ENCODE measurements at regions not wholly inside any gene's neighbourhood (a gene's known extent, or its start where the extent isn't known, plus 50 kb on each side); places are given as distances from the start of the nearest gene placed in this dataset.

GRCh38 chr13:92972751-92973150 is 253.9 kb upstream of the GPC6 start:
- Histone ChIP-seq H3K9me2 (ENCODE audit: insufficient read depth) (no peaks in the 10 kb centered on the region; the same call in 1 of the 2 replicates), H3K36me3 (ENCODE audit: low read depth) (no peaks in the 10 kb centered on the region), H3K4me3 (no peak overlapping the region), H2AFZ (no peak overlapping the region), H3F3A (ENCODE audit: insufficient read depth, low read depth) (no peaks in the 10 kb centered on the region), H3K4me2 (no peak overlapping the region), H3K9me3 (ENCODE audit: insufficient read depth, low read depth) (no peaks in the 10 kb centered on the region), H4K20me1 (ENCODE audit: insufficient read depth) (no peaks in the 10 kb centered on the region), H3K79me2 (ENCODE audit: low read depth) (no peaks in the 10 kb centered on the region), H3K27ac (no peak overlapping the region), H3K27me3 (ENCODE audit: insufficient read depth, low read depth) (no peaks in the 10 kb centered on the region), H3K4me1 (replicated peaks; ENCODE audit: insufficient read depth) (no peaks in the 10 kb centered on the region)
- TF ChIP-seq EZH2 (IDR thresholded peaks at IDR 0.05; ENCODE audit: low read depth) (no peak), CTCF (conservative IDR thresholded peaks at IDR 0.05) (no peak)
- POLR2A ChIA-PET (ENCODE audit: unreplicated experiment), result no interaction called here
- DNase-seq, result no peak
- intact Hi-C loops (cut with micrococcal nuclease; ENCODE audit: unreplicated experiment), result no loop called here
- CTCF ChIA-PET, result no interaction called here
- no TSS peak for BruUV-seq (replicated peaks)

GRCh38 chr13:92974905-92975429 is 251.6 kb upstream of the GPC6 start:
- ChIA-PET POLR2A (ENCODE audit: unreplicated experiment) (no interaction called here), CTCF (no interaction called here)
- Histone ChIP-seq H4K20me1 (ENCODE audit: insufficient read depth) (no peaks in the 10 kb centered on the region), H3F3A (ENCODE audit: insufficient read depth, low read depth) (no peaks in the 10 kb centered on the region), H3K4me2 (no peak overlapping the region), H2AFZ (no peak overlapping the region), H3K27me3 (ENCODE audit: insufficient read depth, low read depth) (no peaks in the 10 kb centered on the region), H3K4me3 (no peak overlapping the region), H3K36me3 (ENCODE audit: low read depth) (no peaks in the 10 kb centered on the region), H3K9me2 (ENCODE audit: insufficient read depth) (no peaks in the 10 kb centered on the region; the same call in 1 of the 2 replicates), H3K9me3 (ENCODE audit: insufficient read depth, low read depth) (no peaks in the 10 kb centered on the region), H3K79me2 (ENCODE audit: low read depth) (no peaks in the 10 kb centered on the region), H3K27ac (no peak overlapping the region), H3K4me1 (replicated peaks; ENCODE audit: insufficient read depth) (no peaks in the 10 kb centered on the region)
- intact Hi-C loops (cut with micrococcal nuclease; ENCODE audit: unreplicated experiment), result no loop called here
- no peak for DNase-seq
- BruUV-seq (replicated peaks), result no TSS peak
- TF ChIP-seq CTCF (conservative IDR thresholded peaks at IDR 0.05) (no peak), EZH2 (IDR thresholded peaks at IDR 0.05; ENCODE audit: low read depth) (no peak)

GRCh38 chr13:92976657-92977056 is 249.9 kb upstream of the GPC6 start:
- Histone ChIP-seq H3K9me2 (ENCODE audit: insufficient read depth) (no peaks in the 10 kb centered on the region), H3K4me3 (no peak overlapping the region), H3K9me3 (ENCODE audit: insufficient read depth, low read depth) (no peaks in the 10 kb centered on the region), H3K4me1 (replicated peaks; ENCODE audit: insufficient read depth) (no peaks in the 10 kb centered on the region), H3F3A (ENCODE audit: insufficient read depth, low read depth) (no peaks in the 10 kb centered on the region), H3K27ac (no peak overlapping the region), H3K4me2 (no peak overlapping the region), H2AFZ (no peak overlapping the region), H3K27me3 (ENCODE audit: insufficient read depth, low read depth) (no peaks in the 10 kb centered on the region), H3K79me2 (ENCODE audit: low read depth) (no peaks in the 10 kb centered on the region), H4K20me1 (ENCODE audit: insufficient read depth) (no peaks in the 10 kb centered on the region), H3K36me3 (ENCODE audit: low read depth) (no peaks in the 10 kb centered on the region)
- intact Hi-C loops (cut with micrococcal nuclease; ENCODE audit: unreplicated experiment), result no loop called here
- POLR2A ChIA-PET (ENCODE audit: unreplicated experiment), result no interaction called here
- TF ChIP-seq EZH2 (IDR thresholded peaks at IDR 0.05; ENCODE audit: low read depth) (no peak), CTCF (conservative IDR thresholded peaks at IDR 0.05) (no peak)
- CTCF ChIA-PET, result no interaction called here
- BruUV-seq (replicated peaks), result no TSS peak
- DNase-seq, result no peak
